HG03039 (cell line): ENCODE measurements at regions not wholly inside any gene's neighbourhood (a gene's known extent, or its start where the extent isn't known, plus 50 kb on each side); places are given as distances from the start of the nearest gene placed in this dataset.

ENCODE experiments used
- ATAC-seq: cut with Tn5 transposase; IDR thresholded peaks from one replicate; pipeline ENCODE4 v1.9.1; 2021; ENCODE audit warnings: mild to moderate bottlenecking, moderate library complexity; ENCODE audit not compliant: unreplicated experiment

- no peak for ATAC-seq
Observed at GRCh38 chr6:163804991-163805390, 390.5 kb downstream of the QKI start.

GRCh38 chr6:163802267-163802666 lies 387.7 kb downstream of the QKI start:
- no peak for ATAC-seq

- no peak for ATAC-seq
Observed at GRCh38 chr6:163797296-163797845, 382.9 kb downstream of the QKI start.

GRCh38 chr6:163793011-163793983 lies 378.8 kb downstream of the QKI start:
- peak; percentile 96 for ATAC-seq

- no peak for ATAC-seq
Observed at GRCh38 chr6:163790266-163790840, 375.8 kb downstream of the QKI start.

GRCh38 chr6:163789199-163789810 lies 374.8 kb downstream of the QKI start:
- no peak for ATAC-seq

GRCh38 chr6:163786995-163787671 lies 372.6 kb downstream of the QKI start:
- no peak for ATAC-seq

GRCh38 chr6:163782436-163783003 lies 368.0 kb downstream of the QKI start:
- peak; percentile 90 for ATAC-seq

GRCh38 chr6:163780994-163781393 lies 366.5 kb downstream of the QKI start:
- no peak for ATAC-seq

- no peak for ATAC-seq
Observed at GRCh38 chr6:163779727-163780284, 365.3 kb downstream of the QKI start.

- no peak for ATAC-seq
Observed at GRCh38 chr6:163777716-163778115, 363.2 kb downstream of the QKI start.

- ATAC-seq: no peak
Observed at GRCh38 chr6:163776906-163777686, 362.6 kb downstream of the QKI start.

- no peak for ATAC-seq
Observed at GRCh38 chr6:163776196-163776905, 361.8 kb downstream of the QKI start.

- ATAC-seq: no peak
Observed at GRCh38 chr6:163775313-163775712, 360.8 kb downstream of the QKI start.

- ATAC-seq: no peak
Observed at GRCh38 chr6:163774485-163774884, 360.0 kb downstream of the QKI start.

- no peak for ATAC-seq
Observed at GRCh38 chr6:163773646-163774045, 359.1 kb downstream of the QKI start.

GRCh38 chr6:163772701-163773100 lies 358.2 kb downstream of the QKI start:
- no peak for ATAC-seq

GRCh38 chr6:163771180-163771579 lies 356.7 kb downstream of the QKI start:
- ATAC-seq: no peak

- no peak for ATAC-seq
Observed at GRCh38 chr6:163768905-163769304, 354.4 kb downstream of the QKI start.
